GM19372 (cell line): ENCODE measurements at regions not wholly inside any gene's neighbourhood (a gene's known extent, or its start where the extent isn't known, plus 50 kb on each side); places are given as distances from the start of the nearest gene placed in this dataset.

Experiments
- ATAC-seq: cut with Tn5 transposase; IDR thresholded peaks from one replicate; pipeline ENCODE4 v1.9.1; 2021; ENCODE audit warnings: mild to moderate bottlenecking, low read depth, moderate library complexity; ENCODE audit not compliant: unreplicated experiment

DNA sequence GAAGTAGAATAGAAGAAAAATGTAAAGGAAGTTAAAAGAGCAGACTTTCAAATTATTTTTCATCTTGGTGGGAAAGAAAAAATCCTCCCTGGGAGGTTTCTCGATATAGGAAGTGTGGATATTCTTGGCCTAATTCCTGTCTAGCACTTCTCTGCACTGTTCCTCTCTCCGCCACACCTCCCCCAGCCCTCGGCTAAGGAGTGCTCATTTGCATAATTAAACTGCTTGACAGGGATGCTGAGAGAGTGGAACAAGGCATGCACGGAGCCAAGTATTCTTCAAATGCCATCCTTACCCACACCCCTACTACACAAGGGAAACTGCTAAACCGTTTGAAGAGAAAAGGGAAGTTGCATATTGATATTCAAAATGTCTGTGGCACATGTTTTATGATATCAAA, 511.0 kb upstream of the HTR2A start:
- no peak for ATAC-seq

DNA sequence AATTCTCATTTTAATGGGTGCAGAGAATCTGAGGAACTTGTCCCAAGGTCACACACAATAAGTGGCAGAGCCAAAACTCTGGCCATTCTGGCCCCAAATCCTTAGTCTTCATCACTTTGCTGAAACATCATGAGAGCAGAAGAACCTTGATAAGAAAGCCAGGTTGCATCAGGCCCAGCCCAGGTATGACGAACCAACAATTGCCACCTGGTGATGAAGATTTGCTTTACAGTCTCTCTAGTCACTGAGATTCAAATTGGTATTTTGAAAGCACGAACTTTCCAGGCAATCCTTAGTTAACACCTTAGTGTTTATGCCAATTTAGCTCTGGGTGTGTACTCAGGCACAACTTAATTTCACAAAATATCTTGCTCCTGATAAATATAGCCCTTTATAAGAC, 502.7 kb upstream of the HTR2A start:
- ATAC-seq: no peak

DNA sequence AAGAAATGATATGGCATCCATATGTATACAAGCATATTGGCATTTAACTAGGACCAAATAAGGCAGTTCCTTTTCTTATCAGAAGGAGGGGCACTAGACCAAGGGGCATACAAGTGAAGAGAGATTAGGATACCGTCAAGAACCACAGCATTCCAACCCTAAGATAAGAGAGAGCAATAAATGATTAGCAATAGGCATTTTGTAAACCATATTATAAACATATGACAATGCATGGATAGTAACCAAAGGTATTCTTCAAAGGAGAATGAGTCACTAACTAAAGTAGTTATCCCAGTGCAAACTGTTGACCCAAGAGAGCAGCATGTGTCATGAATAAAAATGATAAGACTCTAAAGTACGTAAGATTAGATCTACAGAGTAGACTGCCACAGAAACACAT, 500.9 kb upstream of the HTR2A start:
- ATAC-seq: no peak

DNA sequence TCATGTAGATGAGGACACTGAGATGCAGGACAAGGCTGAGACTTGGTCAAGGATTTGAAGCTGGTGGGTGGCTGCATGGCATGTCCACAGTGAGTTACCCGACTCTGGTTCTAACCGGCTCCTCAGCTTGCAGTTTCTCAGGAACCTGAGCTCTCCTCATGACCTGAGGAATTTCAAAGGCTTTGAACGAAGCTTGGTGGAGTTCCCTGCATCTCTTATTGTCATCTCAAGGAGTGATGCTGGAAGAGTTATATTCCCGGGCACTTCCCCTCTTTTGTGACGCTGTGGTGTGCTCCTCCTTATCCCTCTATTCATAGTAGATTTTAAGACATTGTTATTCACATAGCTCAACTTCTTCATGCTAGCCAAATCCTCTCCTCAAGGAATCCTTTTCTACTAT, 500.1 kb upstream of the HTR2A start:
- ATAC-seq: no peak

DNA sequence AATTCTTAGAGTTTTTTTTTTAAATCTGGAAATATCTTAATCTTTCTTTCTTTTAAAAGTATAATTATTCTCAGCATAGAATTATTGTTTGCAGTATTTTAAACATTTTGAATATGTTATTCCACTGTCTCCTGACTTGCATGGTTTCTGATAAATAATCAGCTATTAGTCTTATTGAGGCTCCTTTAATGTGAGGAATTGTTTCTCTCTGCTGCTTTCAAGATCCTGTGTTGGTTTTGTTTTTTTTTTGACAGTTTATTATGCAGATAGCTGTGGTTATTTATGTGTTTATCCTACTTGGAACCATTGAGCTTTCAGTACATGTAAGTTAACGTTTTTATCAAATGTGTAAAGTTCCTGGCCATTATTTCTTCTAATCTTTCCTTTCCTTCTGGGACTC, 477.9 kb upstream of the HTR2A start:
- ATAC-seq: no peak

DNA sequence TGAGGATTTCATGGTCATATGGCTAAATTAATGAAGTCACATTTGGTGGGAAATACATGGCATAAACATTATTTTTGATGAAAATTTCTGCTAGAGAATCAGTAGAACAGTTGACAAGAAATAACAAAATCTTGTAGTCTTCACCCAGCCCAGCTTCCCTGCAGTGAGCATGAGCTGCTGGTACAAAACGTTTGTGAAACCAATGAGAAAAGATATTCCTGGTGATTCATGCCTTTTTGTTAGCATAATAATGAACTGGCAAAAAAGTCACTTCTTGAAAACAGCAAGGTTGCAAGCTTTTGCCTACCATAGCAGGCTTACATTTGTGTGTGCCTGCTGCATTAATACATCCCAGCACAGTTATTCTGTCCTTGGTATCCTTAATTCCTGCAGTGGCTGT, 475.9 kb upstream of the HTR2A start:
- ATAC-seq: no peak

DNA sequence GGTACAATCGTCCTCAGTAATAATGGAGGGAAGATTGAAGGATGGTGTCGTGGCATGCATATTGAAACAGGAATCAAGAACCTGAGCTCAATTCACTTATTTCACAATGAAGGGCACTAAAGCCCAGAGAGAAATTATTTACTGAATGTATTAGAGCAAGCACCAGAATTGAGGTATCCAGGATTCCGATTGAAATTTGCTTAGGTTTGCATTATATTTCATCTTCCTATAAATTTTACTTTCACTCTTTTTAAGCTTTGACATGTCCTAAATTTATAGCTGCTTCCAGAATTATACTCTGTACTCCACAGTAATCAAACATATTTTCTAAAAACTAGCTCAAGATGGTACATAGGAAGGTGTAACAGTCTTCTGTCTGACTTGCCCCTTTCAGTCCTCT, 454.9 kb upstream of the HTR2A start:
- no peak for ATAC-seq

DNA sequence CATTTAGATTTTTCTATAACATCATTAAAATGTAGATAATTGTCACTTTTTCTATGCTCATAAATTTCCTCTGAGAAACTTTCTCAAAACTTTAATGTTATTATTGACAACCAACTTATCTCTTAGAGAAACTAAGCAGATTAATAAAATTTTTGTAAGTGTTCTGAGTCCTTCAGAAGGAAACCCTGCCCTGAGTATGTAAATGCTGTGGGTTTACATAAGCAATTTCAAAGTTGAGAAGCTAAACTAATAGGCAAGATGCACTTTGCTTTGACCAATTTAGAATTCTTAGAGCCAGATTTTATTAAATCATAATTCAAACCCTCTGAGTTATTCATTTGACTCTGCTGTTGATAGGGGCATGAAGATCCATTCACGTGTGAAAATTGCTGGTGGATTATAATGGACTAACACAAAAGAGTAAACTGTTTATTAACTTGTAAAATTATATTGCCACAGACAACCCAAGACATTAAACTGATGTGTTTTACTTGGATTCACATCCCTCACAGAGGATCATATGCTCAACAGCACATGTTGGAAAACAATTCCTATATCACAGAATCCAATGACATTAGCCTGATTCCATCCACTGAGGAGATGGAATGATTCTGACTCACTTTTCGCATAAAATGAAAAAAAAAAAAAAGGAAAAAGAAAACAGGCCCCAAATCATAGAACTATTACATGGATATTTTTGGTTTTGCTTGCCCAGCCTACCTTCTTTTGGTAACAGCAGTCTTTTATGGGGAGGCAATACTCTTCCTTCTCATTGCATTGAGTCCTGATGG, 453.7 kb upstream of the HTR2A start:
- ATAC-seq: no peak

DNA sequence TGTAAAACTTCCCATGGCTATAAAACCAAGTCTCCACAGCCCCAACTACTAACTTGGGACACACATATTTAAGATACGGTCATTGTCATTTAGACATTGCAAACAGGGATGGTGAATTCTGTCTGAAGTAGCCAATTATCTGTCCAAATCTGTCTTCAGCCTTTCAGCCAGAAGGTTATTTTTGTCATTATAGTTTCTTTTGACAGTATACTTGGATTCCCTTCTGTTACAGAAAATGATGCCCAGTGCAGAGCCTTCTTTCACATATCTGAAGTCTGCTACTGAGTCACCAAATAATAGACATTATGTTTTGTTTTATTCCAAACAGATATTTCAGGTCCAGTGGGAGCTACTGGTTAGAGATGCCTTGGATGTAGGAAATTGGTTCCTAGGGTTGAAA, 452.4 kb upstream of the HTR2A start:
- ATAC-seq: no peak

DNA sequence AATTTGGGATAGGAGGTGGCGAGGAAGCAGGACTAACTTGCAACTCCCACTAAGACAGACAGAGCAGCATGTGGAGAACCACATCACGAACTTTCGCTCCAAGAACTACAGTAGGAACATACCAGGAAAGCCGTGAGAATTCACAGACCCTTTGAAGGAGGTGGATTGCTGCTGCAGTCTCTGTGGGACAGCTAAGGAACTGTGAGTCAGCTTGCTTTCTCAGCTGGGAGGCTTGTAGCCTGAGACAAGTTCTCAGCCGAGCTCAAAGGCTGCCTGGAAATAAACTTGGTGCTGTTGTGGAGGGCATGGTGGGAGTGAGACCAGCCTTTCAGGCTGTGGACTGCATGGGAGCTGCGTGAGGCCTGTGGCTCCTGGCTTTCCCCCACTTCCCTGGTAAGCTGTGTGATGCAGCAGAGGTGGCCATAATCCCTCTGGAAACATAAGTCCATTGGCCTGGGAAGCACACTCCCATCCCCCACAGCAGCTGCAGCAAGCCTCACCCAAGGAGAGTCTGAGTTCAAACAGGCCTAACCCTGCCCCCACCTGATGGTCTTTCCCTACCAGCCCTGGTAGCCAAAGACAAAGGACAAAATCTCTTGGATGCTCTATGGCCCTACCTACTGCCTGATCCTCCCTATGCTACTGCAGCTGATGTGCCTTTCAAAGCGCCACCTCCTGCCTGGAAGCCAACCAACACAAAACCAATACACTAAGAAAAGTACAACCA, 441.1 kb upstream of the HTR2A start:
- ATAC-seq: no peak

DNA sequence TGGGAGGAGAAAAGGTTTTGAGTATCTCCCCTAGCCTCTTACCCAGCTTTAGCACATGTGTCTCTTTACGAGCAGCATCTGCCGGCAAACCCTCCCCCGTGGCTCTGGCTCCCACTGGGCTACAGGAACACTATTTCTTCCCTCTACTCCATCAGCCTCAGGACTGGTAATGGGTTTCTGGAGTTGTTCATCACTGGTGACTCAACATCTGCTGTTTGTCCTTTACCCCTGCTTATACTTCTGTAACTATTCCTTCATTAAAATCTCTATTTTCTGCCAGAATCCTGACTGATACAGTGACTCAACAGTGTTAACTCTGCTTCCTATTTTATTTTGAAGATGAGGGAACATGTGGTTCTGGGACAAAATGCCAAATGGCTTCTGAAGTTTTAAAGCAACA, 437.3 kb upstream of the HTR2A start:
- no peak for ATAC-seq

DNA sequence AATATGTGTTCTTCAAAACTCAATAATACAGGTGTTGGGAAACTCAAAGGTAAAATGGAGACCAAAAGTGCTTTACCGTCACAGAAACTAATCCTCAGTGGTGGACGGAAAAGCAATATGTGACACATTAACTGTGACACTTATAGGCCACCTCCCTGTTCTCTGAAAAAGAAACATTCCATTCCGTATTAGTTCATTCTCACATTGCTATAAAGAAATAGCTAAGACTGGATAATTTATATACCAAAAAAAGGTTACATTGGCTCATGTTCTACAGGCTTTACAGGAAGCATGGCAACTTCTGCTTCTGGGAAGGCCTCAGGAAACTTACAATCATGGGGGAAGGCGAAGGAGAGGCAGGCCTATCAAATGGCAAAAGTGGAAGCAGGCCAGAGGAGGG, 435.3 kb upstream of the HTR2A start:
- ATAC-seq: no peak

DNA sequence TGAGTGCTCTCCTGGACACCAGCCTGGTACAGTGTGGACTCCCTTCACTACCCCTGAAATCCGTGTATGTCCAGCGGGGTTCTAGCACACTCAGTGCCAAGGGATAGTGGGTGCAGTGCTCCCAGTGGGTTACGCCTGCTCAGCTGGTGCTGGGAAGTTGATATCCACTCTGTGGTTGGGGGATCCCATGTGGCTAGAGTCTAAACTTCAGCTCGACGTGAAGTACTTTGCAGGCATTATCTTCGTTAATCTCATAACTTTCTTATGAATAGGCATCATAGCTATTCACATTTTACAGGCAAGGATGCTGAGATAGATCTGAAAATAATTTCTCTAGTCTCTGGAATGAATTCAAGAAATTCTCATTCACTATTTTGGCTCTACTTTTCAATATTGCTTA, 433.2 kb upstream of the HTR2A start:
- ATAC-seq: no peak

DNA sequence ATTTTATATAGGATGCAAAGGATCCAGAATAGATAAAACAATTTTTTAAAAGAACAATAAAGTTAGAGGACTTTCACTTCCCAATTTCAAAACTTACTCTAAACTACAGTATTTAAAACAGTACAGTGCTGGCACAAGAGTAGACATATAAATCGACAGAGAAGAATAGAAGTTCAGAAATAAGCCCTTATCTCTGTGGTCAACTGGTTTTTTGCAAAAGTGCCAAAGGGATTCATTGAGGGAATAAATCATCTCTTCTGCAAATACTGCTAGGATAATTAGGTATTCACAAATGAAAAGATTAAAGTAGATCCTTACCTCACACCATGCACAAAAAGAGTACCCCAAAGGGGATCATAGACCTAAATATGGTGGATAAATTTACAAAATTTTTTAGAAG, 431.0 kb upstream of the HTR2A start:
- ATAC-seq: no peak

DNA sequence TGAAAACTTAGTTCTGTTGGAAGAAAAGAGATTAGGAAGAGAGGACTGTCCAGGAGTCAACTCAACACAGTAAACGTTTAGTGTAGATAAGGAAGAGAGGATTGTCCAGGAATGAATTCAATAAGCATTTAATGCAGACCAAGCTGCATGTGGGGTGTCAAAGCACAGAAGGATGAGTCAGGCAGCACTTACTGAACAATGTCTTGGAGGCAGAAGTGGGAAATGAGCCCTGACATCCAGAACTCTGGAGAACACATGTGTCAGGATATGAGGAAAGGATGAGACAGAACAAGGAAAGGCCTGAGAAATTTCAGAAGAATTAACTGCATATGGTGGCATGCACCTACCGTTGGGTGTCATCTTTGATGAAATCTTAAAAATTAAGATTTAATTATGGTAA, 429.2 kb upstream of the HTR2A start:
- no peak for ATAC-seq

DNA sequence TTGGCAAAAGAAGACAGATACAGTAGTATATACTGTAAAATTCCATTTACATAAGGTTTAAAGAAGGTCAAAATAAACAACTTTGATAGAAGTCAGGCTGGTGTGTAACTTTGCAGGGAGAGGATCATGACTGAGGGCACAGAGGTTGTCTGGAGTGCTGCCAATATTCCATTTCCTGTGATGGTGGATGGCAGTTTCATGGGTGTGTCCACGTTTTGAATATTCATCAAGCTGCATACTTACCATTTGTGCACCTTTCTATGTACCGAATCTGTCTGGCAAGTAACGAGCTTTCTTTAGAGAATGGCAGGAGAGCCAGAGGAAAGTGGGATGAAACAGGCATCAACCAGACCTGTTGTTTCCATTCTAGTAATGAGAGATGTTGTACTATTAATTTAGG, 420.5 kb upstream of the HTR2A start:
- ATAC-seq: no peak

DNA sequence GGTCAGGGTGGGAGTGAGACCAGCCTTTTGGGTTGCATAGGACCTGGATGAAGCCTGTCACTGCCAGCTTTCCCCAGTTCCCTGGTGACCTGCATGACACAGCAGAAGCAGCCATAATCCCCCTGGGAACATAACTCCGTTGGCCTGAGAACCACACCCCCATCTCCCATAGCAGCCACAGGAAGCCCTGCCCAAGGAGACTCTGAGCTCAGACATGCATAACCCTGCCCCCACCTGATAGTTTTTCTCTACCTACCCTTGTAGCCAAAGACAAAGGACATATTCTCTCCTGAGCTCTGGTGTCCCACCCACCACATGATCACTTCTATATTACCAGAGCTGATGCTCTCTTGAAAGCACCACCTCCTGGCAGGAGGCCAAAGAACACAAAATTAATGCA, 413.5 kb upstream of the HTR2A start:
- no peak for ATAC-seq

DNA sequence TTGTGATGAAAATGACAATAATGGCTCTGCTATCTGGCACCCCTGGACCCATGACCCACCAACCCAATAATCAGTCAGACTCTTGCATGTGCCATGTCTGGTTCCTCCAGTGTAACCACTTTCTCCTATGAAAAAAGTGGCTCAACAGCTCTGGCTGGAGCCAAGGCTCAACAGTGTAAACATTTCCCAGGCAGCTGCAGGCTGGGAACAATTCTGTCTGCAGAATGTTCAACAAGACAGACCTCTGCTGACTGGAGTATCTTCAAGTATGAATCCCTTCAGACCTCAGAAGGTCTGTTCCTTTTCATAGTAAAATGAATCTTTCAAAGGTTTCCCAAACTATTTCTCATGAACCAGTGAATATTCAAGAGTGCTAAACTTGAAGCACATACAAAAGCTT, 410.1 kb upstream of the HTR2A start:
- no peak for ATAC-seq

DNA sequence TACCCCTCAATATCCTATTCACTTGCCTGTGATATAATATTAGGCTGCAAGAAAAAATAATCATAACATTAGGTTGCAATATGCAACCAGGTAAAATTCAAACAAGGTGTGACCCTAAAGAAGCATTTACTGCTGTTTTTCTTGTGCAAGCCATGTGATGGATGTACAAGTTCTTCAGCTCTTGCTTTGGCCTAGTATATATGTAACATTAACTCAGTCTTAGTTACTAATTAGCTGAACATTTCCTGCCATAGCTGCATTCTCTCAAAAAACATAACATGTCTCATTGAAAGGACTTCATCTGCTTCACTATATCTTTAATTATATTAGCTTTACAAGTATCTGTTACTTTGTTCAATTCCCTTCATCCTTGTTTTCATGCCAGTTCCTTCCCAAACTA, 406.8 kb upstream of the HTR2A start:
- no peak for ATAC-seq

DNA sequence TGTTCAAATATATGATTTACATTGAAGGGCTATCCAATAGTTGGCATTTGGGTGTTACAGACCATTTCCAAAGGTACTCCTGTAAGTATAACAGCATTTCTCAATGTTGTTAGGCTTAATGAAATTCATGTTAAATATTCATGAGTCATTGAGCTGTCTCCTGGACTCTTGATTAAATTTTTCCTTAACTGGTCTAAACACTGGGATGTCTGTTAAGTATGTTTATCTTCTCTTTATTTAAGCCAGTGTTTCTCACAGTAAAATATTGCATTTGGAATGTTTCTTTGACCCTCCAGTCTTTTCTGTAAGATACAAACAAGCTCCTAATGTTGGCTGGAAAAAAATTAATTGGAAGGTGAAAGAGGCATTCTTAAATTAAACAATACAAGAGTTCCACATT, 402.5 kb upstream of the HTR2A start:
- no peak for ATAC-seq

DNA sequence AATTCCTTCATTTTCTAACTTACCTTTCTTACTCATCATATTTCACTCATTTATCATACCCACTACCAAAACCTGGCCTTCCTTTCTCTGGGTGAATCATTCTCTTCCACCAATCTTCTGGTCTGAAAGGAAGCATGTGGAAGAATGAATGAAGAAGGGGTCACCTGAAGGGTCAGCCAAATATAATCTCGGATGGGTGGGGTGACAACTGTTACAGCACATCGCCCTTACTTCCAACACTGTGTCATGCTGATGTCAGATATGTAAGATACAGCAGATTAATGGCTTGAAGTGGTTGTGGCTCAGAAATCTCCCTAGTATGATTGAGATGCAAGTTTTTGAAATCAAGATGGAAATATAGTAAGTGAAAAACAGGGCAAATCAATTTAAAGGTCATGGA, 401.7 kb upstream of the HTR2A start:
- ATAC-seq: no peak

DNA sequence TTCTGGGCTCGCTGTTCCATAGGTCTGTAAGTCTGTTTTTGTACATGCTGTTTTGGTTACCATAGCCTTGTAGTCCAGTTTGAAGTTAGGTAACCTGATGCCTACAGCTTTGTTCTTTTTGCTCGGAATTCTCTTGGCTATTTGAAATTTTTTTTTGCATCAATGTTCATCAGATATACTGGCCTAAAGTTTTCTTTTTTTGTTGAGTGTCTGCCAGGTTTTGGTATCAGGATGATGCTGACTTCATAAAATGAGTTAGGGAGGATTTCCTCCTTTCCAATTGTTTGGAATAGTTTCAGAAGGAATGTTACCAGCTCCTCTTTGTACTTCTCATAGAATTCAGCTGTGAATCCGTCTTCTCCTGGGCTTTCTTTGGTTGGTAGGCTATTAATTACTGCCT, 397.8 kb upstream of the HTR2A start:
- no peak for ATAC-seq
